ENCODE measurements at regions not wholly inside any gene's neighbourhood (a gene's known extent, or its start where the extent isn't known, plus 50 kb on each side); places are given as distances from the start of the nearest gene placed in this dataset.

- in situ Hi-C loops (cut with MboI; ENCODE audit: low sequenced_read_pairs) = no loop called here
Measured at GRCh38 chr3:107024551-107025026, 352.6 kb upstream of the CCDC54 start.

GRCh38 chr3:107025961-107026360 lies 351.3 kb upstream of the CCDC54 start:
- in situ Hi-C loops (cut with MboI; ENCODE audit: low sequenced_read_pairs) = no loop called here

GRCh38 chr3:107028086-107028485 lies 349.2 kb upstream of the CCDC54 start:
- in situ Hi-C loops (cut with MboI; ENCODE audit: low sequenced_read_pairs) = no loop called here

- in situ Hi-C loops (cut with MboI; ENCODE audit: low sequenced_read_pairs) = no loop called here
Measured at GRCh38 chr3:107028626-107029025, 348.6 kb upstream of the CCDC54 start.

GRCh38 chr3:107032111-107032510 lies 345.1 kb upstream of the CCDC54 start:
- in situ Hi-C loops (cut with MboI; ENCODE audit: low sequenced_read_pairs) = no loop called here

- in situ Hi-C loops (cut with MboI; ENCODE audit: low sequenced_read_pairs) = no loop called here
Measured at GRCh38 chr3:107034142-107034541, 343.1 kb upstream of the CCDC54 start.

- in situ Hi-C loops (cut with MboI; ENCODE audit: low sequenced_read_pairs) = no loop called here
Measured at GRCh38 chr3:107035176-107035575, 342.1 kb upstream of the CCDC54 start.

- in situ Hi-C loops (cut with MboI; ENCODE audit: low sequenced_read_pairs) = no loop called here
Measured at GRCh38 chr3:107044677-107045076, 332.6 kb upstream of the CCDC54 start.

- in situ Hi-C loops (cut with MboI; ENCODE audit: low sequenced_read_pairs) = no loop called here
Measured at GRCh38 chr3:107045791-107046190, 331.4 kb upstream of the CCDC54 start.

GRCh38 chr3:107055181-107055942 lies 321.9 kb upstream of the CCDC54 start:
- in situ Hi-C loops (cut with MboI; ENCODE audit: low sequenced_read_pairs) = no loop called here

- in situ Hi-C loops (cut with MboI; ENCODE audit: low sequenced_read_pairs) = no loop called here
Measured at GRCh38 chr3:107061466-107061865, 315.8 kb upstream of the CCDC54 start.

- in situ Hi-C loops (cut with MboI; ENCODE audit: low sequenced_read_pairs) = no loop called here
Measured at GRCh38 chr3:107062310-107062709, 314.9 kb upstream of the CCDC54 start.

GRCh38 chr3:107062787-107063186 lies 314.5 kb upstream of the CCDC54 start:
- in situ Hi-C loops (cut with MboI; ENCODE audit: low sequenced_read_pairs) = no loop called here

- in situ Hi-C loops (cut with MboI; ENCODE audit: low sequenced_read_pairs) = no loop called here
Measured at GRCh38 chr3:107063351-107063750, 313.9 kb upstream of the CCDC54 start.

- in situ Hi-C loops (cut with MboI; ENCODE audit: low sequenced_read_pairs) = no loop called here
Measured at GRCh38 chr3:107064405-107065060, 312.7 kb upstream of the CCDC54 start.

GRCh38 chr3:107065094-107065861 lies 312.0 kb upstream of the CCDC54 start:
- in situ Hi-C loops (cut with MboI; ENCODE audit: low sequenced_read_pairs) = no loop called here

- in situ Hi-C loops (cut with MboI; ENCODE audit: low sequenced_read_pairs) = no loop called here
Measured at GRCh38 chr3:107067421-107067820, 309.8 kb upstream of the CCDC54 start.

GRCh38 chr3:107068980-107069379 lies 308.3 kb upstream of the CCDC54 start:
- in situ Hi-C loops (cut with MboI; ENCODE audit: low sequenced_read_pairs) = no loop called here

- in situ Hi-C loops (cut with MboI; ENCODE audit: low sequenced_read_pairs) = no loop called here
Measured at GRCh38 chr3:107076946-107077345, 300.3 kb upstream of the CCDC54 start.

GRCh38 chr3:107077391-107077790 lies 299.8 kb upstream of the CCDC54 start:
- in situ Hi-C loops (cut with MboI; ENCODE audit: low sequenced_read_pairs) = no loop called here

- in situ Hi-C loops (cut with MboI; ENCODE audit: low sequenced_read_pairs) = no loop called here
Measured at GRCh38 chr3:107082527-107082926, 294.7 kb upstream of the CCDC54 start.

GRCh38 chr3:107085261-107085660 lies 292.0 kb upstream of the CCDC54 start:
- in situ Hi-C loops (cut with MboI; ENCODE audit: low sequenced_read_pairs) = no loop called here

Measured in HL-60/S4 (cell line).